ENCODE measurements at regions not wholly inside any gene's neighbourhood (a gene's known extent, or its start where the extent isn't known, plus 50 kb on each side); places are given as distances from the start of the nearest gene placed in this dataset.

DNA sequence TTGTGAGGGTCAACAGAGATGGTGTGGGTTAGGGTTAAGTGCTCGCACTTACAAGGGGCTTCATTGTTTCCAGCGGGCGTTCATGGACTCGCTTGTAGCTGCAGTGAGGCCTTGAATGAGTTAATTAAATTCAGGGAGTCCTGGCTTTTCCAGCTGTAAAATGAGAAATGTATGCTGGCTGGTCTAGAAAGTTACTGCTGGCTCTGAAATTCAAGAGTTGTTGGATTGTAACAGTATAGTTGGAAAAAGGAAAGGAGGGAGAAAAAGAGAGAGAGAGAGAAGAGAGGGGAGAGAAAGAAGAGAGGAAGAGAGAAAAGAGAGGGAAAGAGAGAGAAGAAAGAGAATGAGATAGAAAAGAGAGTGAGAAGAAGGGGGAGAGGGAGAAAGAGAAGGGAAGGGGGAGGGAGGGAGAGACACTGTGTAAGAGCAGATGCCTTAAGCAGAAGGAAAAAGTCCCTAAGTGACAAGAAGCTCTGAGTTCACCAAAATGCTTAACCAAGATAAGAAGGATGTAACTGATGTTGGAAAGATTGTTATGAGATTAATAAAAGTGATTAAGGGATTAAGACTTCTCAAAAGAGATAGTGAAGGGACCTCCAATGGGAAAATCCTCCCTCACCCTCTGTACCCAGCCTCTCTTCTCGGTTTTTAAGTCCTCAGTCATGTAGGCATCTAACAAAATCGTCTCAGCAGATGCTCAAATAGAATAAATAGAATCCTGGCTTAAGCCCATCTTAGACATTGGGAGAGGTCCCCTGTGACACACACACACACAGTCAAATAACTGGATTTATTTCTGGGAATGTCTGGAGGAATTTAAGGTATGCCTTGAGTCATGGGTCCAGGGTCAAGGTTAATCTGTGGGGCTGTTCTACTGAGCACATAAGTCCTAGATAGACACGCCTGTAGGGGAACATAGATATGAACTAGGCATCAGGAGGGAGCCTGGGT, 477.9 kb downstream of the MIAT start:
- TF ChIP-seq, protein P1, sequence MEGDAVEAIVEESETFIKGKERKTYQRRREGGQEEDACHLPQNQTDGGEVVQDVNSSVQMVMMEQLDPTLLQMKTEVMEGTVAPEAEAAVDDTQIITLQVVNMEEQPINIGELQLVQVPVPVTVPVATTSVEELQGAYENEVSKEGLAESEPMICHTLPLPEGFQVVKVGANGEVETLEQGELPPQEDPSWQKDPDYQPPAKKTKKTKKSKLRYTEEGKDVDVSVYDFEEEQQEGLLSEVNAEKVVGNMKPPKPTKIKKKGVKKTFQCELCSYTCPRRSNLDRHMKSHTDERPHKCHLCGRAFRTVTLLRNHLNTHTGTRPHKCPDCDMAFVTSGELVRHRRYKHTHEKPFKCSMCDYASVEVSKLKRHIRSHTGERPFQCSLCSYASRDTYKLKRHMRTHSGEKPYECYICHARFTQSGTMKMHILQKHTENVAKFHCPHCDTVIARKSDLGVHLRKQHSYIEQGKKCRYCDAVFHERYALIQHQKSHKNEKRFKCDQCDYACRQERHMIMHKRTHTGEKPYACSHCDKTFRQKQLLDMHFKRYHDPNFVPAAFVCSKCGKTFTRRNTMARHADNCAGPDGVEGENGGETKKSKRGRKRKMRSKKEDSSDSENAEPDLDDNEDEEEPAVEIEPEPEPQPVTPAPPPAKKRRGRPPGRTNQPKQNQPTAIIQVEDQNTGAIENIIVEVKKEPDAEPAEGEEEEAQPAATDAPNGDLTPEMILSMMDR (IDR thresholded peaks at IDR 0.05; ENCODE audit: low read depth, low read length): no peak
- no peak for TF ChIP-seq EZH2phosphoT487 (IDR thresholded peaks at IDR 0.05; ENCODE audit: low read depth)
